WTC11 (cell line): ENCODE measurements at regions not wholly inside any gene's neighbourhood (a gene's known extent, or its start where the extent isn't known, plus 50 kb on each side); places are given as distances from the start of the nearest gene placed in this dataset.
"Not testable (repeated sequence)": the region's sequence is repeated elsewhere in the genome, so short reads cannot be mapped to it uniquely, and the experiment has no call there.

Experiments
- ESRRA ChIP-seq: sonication (generic); formaldehyde crosslinking; IDR thresholded peaks from 2 replicates; pipeline ENCODE4 v1.8.1; 2022; ENCODE audit warnings: mild to moderate bottlenecking, missing genetic modification reagents, borderline replicate concordance
- MXD4 ChIP-seq: fragments of 250-450 bp; sonication (Bioruptor Pico); IDR thresholded peaks from 2 replicates; pipeline ENCODE4 v1.8.0; 2021; ENCODE audit warnings: mild to moderate bottlenecking, moderate library complexity, borderline replicate concordance

DNA sequence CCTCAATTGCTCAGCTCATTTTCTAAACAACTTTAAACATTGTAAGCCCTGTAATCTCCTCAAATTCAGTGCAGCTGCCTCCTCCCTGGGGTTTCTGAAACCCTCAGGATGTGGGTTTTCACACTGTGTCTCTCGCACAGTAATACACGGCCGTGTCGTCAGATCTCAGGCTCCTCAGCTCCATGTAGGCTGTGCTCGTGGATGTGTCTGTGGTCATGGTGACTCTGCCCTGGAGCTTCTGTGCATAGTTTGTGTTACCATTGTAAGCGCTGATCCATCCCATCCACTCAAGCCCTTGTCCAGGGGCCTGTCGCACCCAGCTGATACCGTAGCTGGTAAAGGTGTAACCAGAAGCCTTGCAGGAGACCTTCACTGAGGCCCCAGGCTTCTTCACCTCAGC is 658.4 kb downstream of the TMEM121 start:
- TF ChIP-seq MXD4; ESRRA (CRISPR knock-in tag): not testable (repeated sequence)
